Cardiac muscle cell (in vitro differentiated cells and primary cell): ENCODE measurements at regions not wholly inside any gene's neighbourhood (a gene's known extent, or its start where the extent isn't known, plus 50 kb on each side); places are given as distances from the start of the nearest gene placed in this dataset.

Experiments
- DNase-seq, 2 donors: peaks; one replicate each; pipeline versions ENCODE4 v3.0.0 to v3.0.0-alpha.2; 2010 to 2017; ENCODE audit warnings: low read depth in 1 of 2, low spot score in 1 of 2
- H3K27ac ChIP-seq: fragments of 200-600 bp; sonication (generic); 2 replicates; pipeline ENCODE4 v1.5.1; 2016
- H3K27me3 ChIP-seq: fragments of 200-600 bp; sonication (generic); 2 replicates; pipeline ENCODE4 v1.6.0; 2016; ENCODE audit warnings: control low read depth
- H3K36me3 ChIP-seq: fragments of 200-600 bp; sonication (generic); 2 replicates; pipeline ENCODE4 v1.5.1; 2016; ENCODE audit warnings: control low read depth
- H3K4me1 ChIP-seq: fragments of 200-600 bp; sonication (generic); 2 replicates; pipeline ENCODE4 v1.8.1; 2017; ENCODE audit warnings: low read depth, mild to moderate bottlenecking, mixed run types
- H3K4me3 ChIP-seq: fragments of 200-600 bp; sonication (generic); 2 replicates; pipeline ENCODE4 v1.5.1; 2016; ENCODE audit warnings: mild to moderate bottlenecking
- H3K9me3 ChIP-seq: fragments of 200-600 bp; sonication (generic); 2 replicates; pipeline ENCODE4 v1.5.1; 2017; ENCODE audit warnings: low read depth, mild to moderate bottlenecking, control low read depth
- TF ChIP-seq, protein P1 (sequence below): IDR thresholded peaks from 2 replicates; pipeline ENCODE4 v1.5.1; 2012; ENCODE audit warnings: low read depth, mild to moderate bottlenecking, low read length

DNA sequence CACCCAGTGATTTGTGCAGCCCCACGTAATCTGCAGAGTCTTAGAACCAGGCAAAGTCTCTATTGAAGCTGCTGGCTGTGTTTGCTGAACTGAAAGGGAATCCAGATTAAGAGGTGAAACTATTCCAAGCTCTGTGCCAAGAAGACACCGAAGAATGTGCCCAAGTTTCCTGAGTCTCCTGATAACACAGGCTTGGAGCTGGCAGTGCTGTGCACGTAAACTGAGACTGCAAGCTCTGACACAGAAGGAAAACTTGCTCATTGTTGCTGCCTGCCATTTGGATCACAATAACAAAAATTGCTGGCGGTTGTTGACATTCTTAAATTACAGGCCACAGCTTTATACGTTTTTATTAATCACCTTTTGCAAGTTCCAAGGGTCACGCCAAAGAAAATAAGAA is 60.2 kb upstream of the VCX3B start:
- Histone ChIP-seq H3K9me3 (no peaks in the 10 kb centered on the region), H3K36me3 (no peaks in the 10 kb centered on the region), H3K27ac (peak overlapping the region; percentile 44), H3K4me3 (no peak overlapping the region), H3K4me1 (peaks cover 8% of the 10 kb centered on the region), H3K27me3 (no peaks in the 10 kb centered on the region)
- TF ChIP-seq, protein P1, sequence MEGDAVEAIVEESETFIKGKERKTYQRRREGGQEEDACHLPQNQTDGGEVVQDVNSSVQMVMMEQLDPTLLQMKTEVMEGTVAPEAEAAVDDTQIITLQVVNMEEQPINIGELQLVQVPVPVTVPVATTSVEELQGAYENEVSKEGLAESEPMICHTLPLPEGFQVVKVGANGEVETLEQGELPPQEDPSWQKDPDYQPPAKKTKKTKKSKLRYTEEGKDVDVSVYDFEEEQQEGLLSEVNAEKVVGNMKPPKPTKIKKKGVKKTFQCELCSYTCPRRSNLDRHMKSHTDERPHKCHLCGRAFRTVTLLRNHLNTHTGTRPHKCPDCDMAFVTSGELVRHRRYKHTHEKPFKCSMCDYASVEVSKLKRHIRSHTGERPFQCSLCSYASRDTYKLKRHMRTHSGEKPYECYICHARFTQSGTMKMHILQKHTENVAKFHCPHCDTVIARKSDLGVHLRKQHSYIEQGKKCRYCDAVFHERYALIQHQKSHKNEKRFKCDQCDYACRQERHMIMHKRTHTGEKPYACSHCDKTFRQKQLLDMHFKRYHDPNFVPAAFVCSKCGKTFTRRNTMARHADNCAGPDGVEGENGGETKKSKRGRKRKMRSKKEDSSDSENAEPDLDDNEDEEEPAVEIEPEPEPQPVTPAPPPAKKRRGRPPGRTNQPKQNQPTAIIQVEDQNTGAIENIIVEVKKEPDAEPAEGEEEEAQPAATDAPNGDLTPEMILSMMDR = no peak
- peak; percentile 41 to 60 for DNase-seq

DNA sequence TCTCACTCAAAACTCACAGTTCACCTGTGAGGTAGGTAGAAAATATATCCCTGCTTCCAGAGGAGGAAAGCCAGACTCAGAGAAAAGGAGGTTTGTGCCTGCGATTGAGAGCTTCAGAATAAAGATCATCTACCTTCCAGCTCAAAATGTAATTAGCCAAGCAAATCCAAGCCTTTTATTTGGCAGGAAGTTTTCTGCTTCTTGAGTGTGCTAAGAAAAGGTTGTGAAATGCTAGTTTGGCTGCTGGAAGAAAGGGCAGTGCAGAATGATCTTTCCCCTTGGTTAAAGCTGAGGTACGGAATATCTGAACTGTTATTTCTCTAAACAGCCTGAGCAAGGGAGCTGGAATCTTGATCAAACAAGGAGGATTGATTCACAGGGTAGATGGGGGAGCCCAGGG is 59.7 kb upstream of the VCX3B start:
- Histone ChIP-seq H3K27ac (no peak overlapping the region), H3K36me3 (no peaks in the 10 kb centered on the region), H3K4me3 (no peak overlapping the region), H3K4me1 (peaks cover 8% of the 10 kb centered on the region), H3K9me3 (no peaks in the 10 kb centered on the region), H3K27me3 (no peaks in the 10 kb centered on the region)
- DNase-seq = peak in 1 of 2 donors; percentile 43
- TF ChIP-seq, protein P1 = no peak

DNA sequence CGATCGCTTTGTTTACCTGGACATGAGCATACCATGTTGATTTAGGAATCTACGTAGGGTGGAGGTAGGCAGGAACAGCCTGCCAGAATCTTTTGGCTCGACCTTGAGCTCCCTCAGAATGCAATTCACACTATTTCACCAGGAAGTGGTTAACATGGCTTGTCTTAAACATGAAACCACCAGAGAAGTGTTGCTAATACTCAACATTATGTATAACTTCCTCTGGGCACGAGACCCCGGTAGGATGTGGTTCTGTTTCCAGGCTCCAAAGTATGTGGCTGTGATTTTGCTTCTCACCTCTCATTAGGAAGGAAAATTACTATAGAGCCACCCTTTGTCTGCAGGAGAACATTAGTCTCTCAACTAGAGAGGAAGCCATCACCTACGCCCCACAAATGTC is 59.0 kb upstream of the VCX3B start:
- Histone ChIP-seq H3K4me3 (no peak overlapping the region), H3K9me3 (no peaks in the 10 kb centered on the region), H3K36me3 (no peaks in the 10 kb centered on the region), H3K4me1 (peaks cover 8% of the 10 kb centered on the region), H3K27ac (no peak overlapping the region), H3K27me3 (no peaks in the 10 kb centered on the region)
- peak in 1 of 2 donors; percentile 15 for DNase-seq
- TF ChIP-seq, protein P1 = no peak

DNA sequence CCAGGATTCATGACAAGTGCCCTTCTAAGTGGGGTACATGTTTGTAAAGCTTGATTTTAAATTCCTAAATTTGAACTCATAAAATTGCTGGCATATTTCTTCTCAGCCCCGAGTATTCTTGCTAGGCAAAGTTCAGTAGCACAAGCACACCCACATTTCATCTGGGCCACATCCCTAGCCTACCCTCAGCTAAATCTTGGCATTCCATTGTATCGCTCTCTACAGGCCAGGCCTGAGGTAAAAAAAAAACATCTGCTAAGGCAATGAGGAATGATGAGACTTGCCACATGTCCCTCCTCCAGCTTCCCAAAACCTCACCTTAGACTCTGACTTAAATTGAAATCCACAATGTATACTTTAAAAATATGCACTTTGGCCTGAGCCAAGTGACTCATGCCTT is 51.4 kb upstream of the VCX3B start:
- no peak for DNase-seq
- H3K27me3 ChIP-seq = no peaks in the 10 kb centered on the region
- TF ChIP-seq, protein P1 = no peak
- no peaks in the 10 kb centered on the region for H3K9me3 ChIP-seq
- H3K4me1 ChIP-seq = no peaks in the 10 kb centered on the region
- H3K27ac ChIP-seq = no peak overlapping the region
- H3K36me3 ChIP-seq = no peaks in the 10 kb centered on the region
- H3K4me3 ChIP-seq = no peak overlapping the region
